AG08395 (cell line): ENCODE measurements at regions not wholly inside any gene's neighbourhood (a gene's known extent, or its start where the extent isn't known, plus 50 kb on each side); places are given as distances from the start of the nearest gene placed in this dataset.

Source experiments
- DNase-seq: peaks from one replicate; pipeline ENCODE4 v3.0.0; 2012; ENCODE audit warnings: mixed read lengths, low spot score

- no peak for DNase-seq
These were observed 79.9 kb upstream of the BHLHE23 start for GRCh38 chr20:63086421-63087235.

GRCh38 chr20:63085151-63085861 is 78.5 kb upstream of the BHLHE23 start:
- no peak for DNase-seq

GRCh38 chr20:63084563-63084927 is 77.8 kb upstream of the BHLHE23 start:
- no peak for DNase-seq

- DNase-seq, result no peak
These were observed 77.2 kb upstream of the BHLHE23 start for GRCh38 chr20:63083831-63084562.

GRCh38 chr20:63082939-63083735 is 76.4 kb upstream of the BHLHE23 start:
- no peak for DNase-seq

- DNase-seq, result peak; percentile 83
These were observed 75.7 kb upstream of the BHLHE23 start for GRCh38 chr20:63082308-63082938.

- no peak for DNase-seq
These were observed 75.1 kb upstream of the BHLHE23 start for GRCh38 chr20:63081831-63082230.

GRCh38 chr20:63081351-63081750 is 74.6 kb upstream of the BHLHE23 start:
- DNase-seq, result no peak

GRCh38 chr20:63080811-63081210 is 74.0 kb upstream of the BHLHE23 start:
- DNase-seq, result no peak

GRCh38 chr20:63080411-63080810 is 73.6 kb upstream of the BHLHE23 start:
- DNase-seq, result no peak

- no peak for DNase-seq
These were observed 73.2 kb upstream of the BHLHE23 start for GRCh38 chr20:63079971-63080370.

GRCh38 chr20:63077705-63078104 is 70.9 kb upstream of the BHLHE23 start:
- no peak for DNase-seq

GRCh38 chr20:63076421-63076820 is 69.7 kb upstream of the BHLHE23 start:
- no peak for DNase-seq

- DNase-seq, result no peak
These were observed 67.9 kb upstream of the BHLHE23 start for GRCh38 chr20:63074631-63075030.

GRCh38 chr20:63074182-63074581 is 67.4 kb upstream of the BHLHE23 start:
- DNase-seq, result no peak

GRCh38 chr20:63073738-63074065 is 66.9 kb upstream of the BHLHE23 start:
- DNase-seq, result no peak

- DNase-seq, result no peak
These were observed 66.4 kb upstream of the BHLHE23 start for GRCh38 chr20:63072991-63073737.

GRCh38 chr20:63072231-63072791 is 65.5 kb upstream of the BHLHE23 start:
- no peak for DNase-seq

GRCh38 chr20:63071541-63072181 is 64.9 kb upstream of the BHLHE23 start:
- DNase-seq, result peak; percentile 81
